ENCODE measurements at regions not wholly inside any gene's neighbourhood (a gene's known extent, or its start where the extent isn't known, plus 50 kb on each side); places are given as distances from the start of the nearest gene placed in this dataset.

DNA sequence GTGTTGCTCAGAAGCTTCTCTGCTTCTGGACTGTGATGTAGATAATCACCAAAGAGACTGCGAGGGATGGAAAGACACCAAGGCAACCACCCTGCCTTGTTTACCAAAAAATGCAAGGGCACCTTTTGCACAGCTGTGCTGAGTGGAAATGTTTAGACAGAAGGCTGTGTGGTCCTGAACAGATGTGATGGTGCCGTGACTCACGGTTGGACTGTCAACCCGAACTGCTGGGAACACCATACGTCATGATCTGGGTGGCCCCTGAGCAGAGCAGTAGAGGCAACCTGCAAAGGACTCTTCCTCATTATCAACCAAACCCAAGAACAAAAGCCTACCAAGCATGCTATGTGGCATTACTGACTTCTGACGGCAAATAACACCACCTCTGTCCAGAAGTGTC lies 61.3 kb upstream of the LPP start:
- TF ChIP-seq, protein P1, sequence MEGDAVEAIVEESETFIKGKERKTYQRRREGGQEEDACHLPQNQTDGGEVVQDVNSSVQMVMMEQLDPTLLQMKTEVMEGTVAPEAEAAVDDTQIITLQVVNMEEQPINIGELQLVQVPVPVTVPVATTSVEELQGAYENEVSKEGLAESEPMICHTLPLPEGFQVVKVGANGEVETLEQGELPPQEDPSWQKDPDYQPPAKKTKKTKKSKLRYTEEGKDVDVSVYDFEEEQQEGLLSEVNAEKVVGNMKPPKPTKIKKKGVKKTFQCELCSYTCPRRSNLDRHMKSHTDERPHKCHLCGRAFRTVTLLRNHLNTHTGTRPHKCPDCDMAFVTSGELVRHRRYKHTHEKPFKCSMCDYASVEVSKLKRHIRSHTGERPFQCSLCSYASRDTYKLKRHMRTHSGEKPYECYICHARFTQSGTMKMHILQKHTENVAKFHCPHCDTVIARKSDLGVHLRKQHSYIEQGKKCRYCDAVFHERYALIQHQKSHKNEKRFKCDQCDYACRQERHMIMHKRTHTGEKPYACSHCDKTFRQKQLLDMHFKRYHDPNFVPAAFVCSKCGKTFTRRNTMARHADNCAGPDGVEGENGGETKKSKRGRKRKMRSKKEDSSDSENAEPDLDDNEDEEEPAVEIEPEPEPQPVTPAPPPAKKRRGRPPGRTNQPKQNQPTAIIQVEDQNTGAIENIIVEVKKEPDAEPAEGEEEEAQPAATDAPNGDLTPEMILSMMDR (conservative IDR thresholded peaks at IDR 0.05; ENCODE audit: low read depth, low read length) = no peak
- H3K4me3 ChIP-seq (ENCODE audit: low read depth, low read length) = no peak overlapping the region
- DNase-seq (ENCODE audit: low read depth) = no peak

DNA sequence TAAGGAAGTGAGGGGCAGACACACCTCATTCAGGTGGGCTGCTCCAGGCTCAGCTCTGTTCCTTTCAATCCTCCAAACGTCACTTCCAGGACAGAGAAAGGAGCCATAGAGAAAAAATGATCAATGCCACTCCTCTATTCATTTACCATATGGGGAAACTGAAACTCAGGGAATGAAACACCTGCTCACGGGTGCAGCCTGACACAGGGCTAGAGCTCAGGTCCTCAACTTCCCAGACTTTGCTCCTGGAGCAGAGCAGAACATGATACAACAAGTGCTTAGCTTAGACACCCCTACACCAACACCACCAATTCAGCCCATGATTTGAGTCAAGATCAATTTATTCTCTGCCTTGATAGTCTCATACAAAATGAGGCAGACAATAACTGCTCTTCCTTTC lies 58.5 kb upstream of the LPP start:
- no peak overlapping the region for H3K4me3 ChIP-seq (ENCODE audit: low read depth, low read length)
- DNase-seq (ENCODE audit: low read depth) = no peak
- TF ChIP-seq, protein P1 (conservative IDR thresholded peaks at IDR 0.05; ENCODE audit: low read depth, low read length) = no peak

DNA sequence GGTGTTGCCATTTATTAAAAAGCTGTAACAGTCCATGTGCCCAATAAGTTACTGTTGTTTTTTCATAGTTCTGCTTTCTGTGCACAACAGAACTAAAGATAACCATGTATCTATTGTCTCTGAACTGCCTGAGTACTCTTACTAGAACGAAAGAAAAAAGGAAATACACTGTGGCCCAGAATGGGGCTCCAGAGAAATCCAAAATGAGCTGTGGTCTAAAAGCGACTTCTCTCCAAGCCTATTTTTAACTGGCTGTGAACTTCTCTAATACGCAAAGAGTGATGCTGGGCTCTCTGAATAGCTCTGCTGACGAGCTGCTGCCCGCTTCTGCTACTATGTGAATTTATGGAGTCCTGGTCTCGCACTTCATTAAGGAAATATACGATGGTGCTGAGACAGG lies 56.2 kb upstream of the LPP start:
- DNase-seq (ENCODE audit: low read depth) = no peak
- TF ChIP-seq, protein P1 (conservative IDR thresholded peaks at IDR 0.05; ENCODE audit: low read depth, low read length) = no peak
- no peak overlapping the region for H3K4me3 ChIP-seq (ENCODE audit: low read depth, low read length)

DNA sequence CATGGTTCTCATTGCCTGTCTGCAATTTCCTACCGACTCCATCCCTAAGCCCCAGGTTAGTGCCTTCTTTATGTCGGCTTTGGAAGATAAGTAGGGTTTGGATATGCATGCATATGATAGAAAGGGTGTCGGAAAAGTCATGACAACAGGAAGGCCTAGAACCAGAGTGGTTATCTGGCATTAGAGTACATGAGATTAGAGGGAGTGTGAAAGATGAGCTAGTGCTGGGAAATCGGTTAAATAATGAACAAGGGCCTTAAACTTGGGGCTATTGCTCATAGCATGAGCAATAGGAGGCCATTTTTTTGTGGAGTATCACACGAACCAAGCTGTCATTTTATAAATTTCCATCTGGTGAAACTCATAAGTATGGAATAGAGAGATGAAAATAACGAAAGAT lies 54.0 kb upstream of the LPP start:
- no peak overlapping the region for H3K4me3 ChIP-seq (ENCODE audit: low read depth, low read length)
- TF ChIP-seq, protein P1 (conservative IDR thresholded peaks at IDR 0.05; ENCODE audit: low read depth, low read length) = no peak
- no peak for DNase-seq (ENCODE audit: low read depth)

DNA sequence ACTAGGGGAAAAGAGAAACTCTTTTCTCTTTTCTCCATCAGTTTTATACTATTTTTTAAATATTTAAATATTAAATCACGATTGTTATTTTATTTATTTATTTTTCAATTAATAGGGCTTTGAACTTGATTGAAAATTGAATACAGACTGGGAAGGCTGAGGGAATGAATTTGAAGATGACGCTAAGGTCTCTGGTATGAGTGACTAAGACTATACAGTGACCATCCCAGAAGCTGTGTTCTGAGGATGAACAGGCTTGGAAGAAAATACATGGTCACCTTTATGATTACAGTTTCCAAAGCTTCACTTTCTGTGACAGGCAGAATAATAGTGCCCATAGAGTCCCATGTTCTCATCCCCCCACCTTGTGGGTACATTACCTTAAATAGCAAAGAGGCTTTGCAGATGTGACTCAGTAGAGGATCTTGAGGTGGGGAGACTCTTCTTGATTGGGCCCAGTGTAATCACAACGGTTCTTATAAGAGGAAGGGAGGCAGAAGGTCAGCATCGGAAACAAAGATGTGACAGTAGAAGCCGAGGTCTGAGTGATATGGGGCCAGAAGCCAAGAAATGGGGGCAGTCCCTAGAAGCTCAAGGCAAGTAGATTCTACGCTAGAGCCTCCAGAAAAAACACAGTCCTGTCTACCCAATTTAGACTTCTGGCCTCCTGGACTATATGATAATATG lies 51.0 kb upstream of the LPP start:
- TF ChIP-seq, protein P1 (conservative IDR thresholded peaks at IDR 0.05; ENCODE audit: low read depth, low read length) = no peak
- DNase-seq (ENCODE audit: low read depth) = no peak
- H3K4me3 ChIP-seq (ENCODE audit: low read depth, low read length) = no peak overlapping the region

DNA sequence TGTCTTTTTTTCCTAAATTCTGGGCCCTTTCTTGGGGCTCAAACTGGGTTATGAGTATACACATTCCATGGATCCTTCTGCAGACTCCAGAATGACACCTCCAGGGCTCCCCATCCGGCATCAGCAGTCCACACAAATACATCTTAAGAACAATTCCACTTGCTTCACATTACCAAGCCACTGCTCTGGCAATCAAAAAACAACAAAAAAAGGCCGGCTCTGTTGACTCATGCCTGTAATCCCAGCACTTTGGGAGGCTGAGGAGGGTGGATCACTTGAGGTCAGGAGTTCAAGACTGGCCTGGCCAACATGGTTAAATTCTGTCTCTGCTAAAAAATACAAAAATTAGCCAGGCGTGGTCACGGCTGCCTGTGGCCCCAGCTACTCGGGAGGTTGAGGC lies 49.9 kb upstream of the LPP start:
- no peak for DNase-seq (ENCODE audit: low read depth)
- no peak overlapping the region for H3K4me3 ChIP-seq (ENCODE audit: low read depth, low read length)
- TF ChIP-seq, protein P1 (conservative IDR thresholded peaks at IDR 0.05; ENCODE audit: low read depth, low read length) = no peak
